Astrocyte (in vitro differentiated cells and primary cell): ENCODE measurements at regions not wholly inside any gene's neighbourhood (a gene's known extent, or its start where the extent isn't known, plus 50 kb on each side); places are given as distances from the start of the nearest gene placed in this dataset.

Experiments used
- EZH2 ChIP-seq: IDR thresholded peaks from 2 replicates; pipeline ENCODE4 v1.6.1; 2012; ENCODE audit warnings: mild to moderate bottlenecking, low read length, inconsistent platforms; ENCODE audit not compliant: insufficient read depth
- TF ChIP-seq, protein P1 (sequence below): IDR thresholded peaks from 2 replicates; pipeline ENCODE4 v1.5.1; 2011; ENCODE audit warnings: low read depth, mild to moderate bottlenecking, inconsistent platforms, low read length, moderate library complexity; ENCODE audit not compliant: insufficient read depth

- TF ChIP-seq, protein P1, sequence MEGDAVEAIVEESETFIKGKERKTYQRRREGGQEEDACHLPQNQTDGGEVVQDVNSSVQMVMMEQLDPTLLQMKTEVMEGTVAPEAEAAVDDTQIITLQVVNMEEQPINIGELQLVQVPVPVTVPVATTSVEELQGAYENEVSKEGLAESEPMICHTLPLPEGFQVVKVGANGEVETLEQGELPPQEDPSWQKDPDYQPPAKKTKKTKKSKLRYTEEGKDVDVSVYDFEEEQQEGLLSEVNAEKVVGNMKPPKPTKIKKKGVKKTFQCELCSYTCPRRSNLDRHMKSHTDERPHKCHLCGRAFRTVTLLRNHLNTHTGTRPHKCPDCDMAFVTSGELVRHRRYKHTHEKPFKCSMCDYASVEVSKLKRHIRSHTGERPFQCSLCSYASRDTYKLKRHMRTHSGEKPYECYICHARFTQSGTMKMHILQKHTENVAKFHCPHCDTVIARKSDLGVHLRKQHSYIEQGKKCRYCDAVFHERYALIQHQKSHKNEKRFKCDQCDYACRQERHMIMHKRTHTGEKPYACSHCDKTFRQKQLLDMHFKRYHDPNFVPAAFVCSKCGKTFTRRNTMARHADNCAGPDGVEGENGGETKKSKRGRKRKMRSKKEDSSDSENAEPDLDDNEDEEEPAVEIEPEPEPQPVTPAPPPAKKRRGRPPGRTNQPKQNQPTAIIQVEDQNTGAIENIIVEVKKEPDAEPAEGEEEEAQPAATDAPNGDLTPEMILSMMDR = no peak
- no peak for TF ChIP-seq EZH2
Measured at GRCh38 chr10:21213381-21213780, 312.1 kb downstream of the SKIDA1 start.
